CD4-positive, CD25-positive, alpha-beta regulatory T cell (primary cell): ENCODE measurements at regions not wholly inside any gene's neighbourhood (a gene's known extent, or its start where the extent isn't known, plus 50 kb on each side); places are given as distances from the start of the nearest gene placed in this dataset.
A peak's percentile ranks its signal among the peaks of the same experiment; 100 is the strongest.
"Not testable (repeated sequence)": the region's sequence is repeated elsewhere in the genome, so short reads cannot be mapped to it uniquely, and the experiment has no call there.

Experiments
- ATAC-seq, 2 donors: fragments of 150-1000 bp; cut with Tn5 transposase; one replicate each; pipeline ENCODE4 v1.10.0; 2021; ENCODE audit warnings: low read depth in 2 of 2, moderate number of reproducible peaks in 2 of 2, moderate library complexity in 1 of 2
- DNase-seq, 3 donors: peaks; one replicate each; pipeline versions ENCODE4 v3.0.0 to v3.0.0-alpha.2; 2012 to 2022; ENCODE audit warnings: mixed read lengths in 1 of 3
- H3K27ac ChIP-seq: one replicate; pipeline ENCODE4 v1.7.0; 2013; ENCODE audit warnings: mild to moderate bottlenecking, low read length; ENCODE audit not compliant: insufficient read depth, poor library complexity, severe bottlenecking
- H3K27me3 ChIP-seq: one replicate; pipeline ENCODE4 v1.7.0; 2013; ENCODE audit warnings: low read length; ENCODE audit not compliant: control insufficient read depth, insufficient read depth
- H3K36me3 ChIP-seq: one replicate; pipeline ENCODE4 v1.7.0; 2013; ENCODE audit warnings: mild to moderate bottlenecking, low read length, moderate library complexity; ENCODE audit not compliant: control insufficient read depth, insufficient read depth
- H3K4me1 ChIP-seq: 2 replicates; pipeline ENCODE4 v1.7.0; 2013; ENCODE audit warnings: mild to moderate bottlenecking, low read length; ENCODE audit not compliant: insufficient read depth, control insufficient read depth, poor library complexity, severe bottlenecking
- H3K4me3 ChIP-seq: one replicate; pipeline ENCODE4 v1.7.0; 2013; ENCODE audit warnings: low read depth, mild to moderate bottlenecking, low read length, moderate library complexity
- H3K9me3 ChIP-seq, 2 experiments: 1 replicate in 1 of 2; 2 replicates in 1 of 2; pipeline ENCODE4 v1.7.0; 2013; ENCODE audit warnings: low read length in 2 of 2, mild to moderate bottlenecking in 1 of 2, moderate library complexity in 1 of 2; ENCODE audit not compliant: control insufficient read depth in 2 of 2
- H3K27ac Mint-ChIP-seq, 3 donors: one replicate each; pipeline ENCODE4 v1.8.0; 2020 to 2022; ENCODE audit warnings: mild to moderate bottlenecking in 3 of 3, mixed read lengths in 3 of 3, moderate library complexity in 2 of 3
- H3K27me3 Mint-ChIP-seq: one replicate; pipeline ENCODE4 v1.8.0; 2022; ENCODE audit warnings: mild to moderate bottlenecking, mixed read lengths
- H3K36me3 Mint-ChIP-seq: one replicate; pipeline ENCODE4 v1.8.0; 2020; ENCODE audit warnings: mixed read lengths
- H3K4me1 Mint-ChIP-seq, 4 donors: one replicate each; pipeline ENCODE4 v1.8.0; 2020 to 2022; ENCODE audit warnings: mixed read lengths in 4 of 4, mild to moderate bottlenecking in 1 of 4
- H3K4me3 Mint-ChIP-seq, 4 donors: one replicate each; pipeline ENCODE4 v1.8.0; 2020 to 2022; ENCODE audit warnings: mild to moderate bottlenecking in 4 of 4, mixed read lengths in 4 of 4, moderate library complexity in 3 of 4
- H3K9me3 Mint-ChIP-seq, 7 donors: one replicate each; pipeline ENCODE4 v1.8.0; 2020 to 2022; ENCODE audit warnings: mixed read lengths in 7 of 7, mild to moderate bottlenecking in 3 of 7, moderate library complexity in 2 of 7

DNA sequence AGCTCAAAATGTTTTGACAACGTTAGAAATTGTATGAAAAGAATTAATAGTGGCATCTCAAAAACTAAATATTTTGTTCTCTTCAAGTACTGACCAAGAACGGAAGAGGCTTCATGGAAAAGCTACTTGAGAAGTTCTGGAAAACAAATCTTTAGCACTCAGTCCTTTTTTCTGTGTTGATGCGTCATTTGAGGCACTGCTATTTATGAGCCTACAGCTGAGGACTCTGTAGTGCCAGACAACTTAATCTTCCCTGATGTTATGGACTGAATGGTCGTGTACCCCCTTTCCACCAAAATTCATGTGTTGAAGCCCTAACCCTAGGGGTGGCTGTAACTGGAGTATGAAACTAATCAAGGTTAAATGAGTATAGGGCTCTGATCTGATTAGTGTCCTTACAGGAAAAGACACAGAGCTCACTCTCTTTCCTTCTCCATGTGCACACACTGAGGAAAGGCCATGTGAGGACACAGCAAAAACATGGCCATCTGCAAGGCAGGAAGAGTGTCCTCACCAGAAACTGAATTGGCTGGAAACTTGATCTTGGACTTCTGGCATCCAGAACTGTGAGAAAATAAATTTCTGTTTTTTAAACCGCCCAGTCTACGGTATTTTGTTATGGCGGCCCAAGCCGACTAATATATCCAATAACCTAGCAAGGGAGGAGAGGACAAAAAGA, 337.0 kb upstream of the CLEC14A start:
- ATAC-seq (no peak), DNase-seq (no peak)
- Mint-ChIP-seq H3K27me3 (no peaks in the 10 kb centered on the region), H3K4me3 (no peak overlapping the region), H3K36me3 (no peaks in the 10 kb centered on the region), H3K4me1 (no peaks in the 10 kb centered on the region), H3K9me3 (peaks cover 0 to 7% (median 3%) of the 10 kb centered on the region in 7 donors), H3K27ac (peak overlapping the region in 1 of 3 donors; percentile 35)
- no peaks in the 10 kb centered on the region for H3K36me3 ChIP-seq
- H3K9me3 ChIP-seq = no peaks in the 10 kb centered on the region
- H3K27ac ChIP-seq = no peak overlapping the region
- H3K4me1 ChIP-seq = no peaks in the 10 kb centered on the region
- H3K4me3 ChIP-seq = no peak overlapping the region
- no peaks in the 10 kb centered on the region for H3K27me3 ChIP-seq

DNA sequence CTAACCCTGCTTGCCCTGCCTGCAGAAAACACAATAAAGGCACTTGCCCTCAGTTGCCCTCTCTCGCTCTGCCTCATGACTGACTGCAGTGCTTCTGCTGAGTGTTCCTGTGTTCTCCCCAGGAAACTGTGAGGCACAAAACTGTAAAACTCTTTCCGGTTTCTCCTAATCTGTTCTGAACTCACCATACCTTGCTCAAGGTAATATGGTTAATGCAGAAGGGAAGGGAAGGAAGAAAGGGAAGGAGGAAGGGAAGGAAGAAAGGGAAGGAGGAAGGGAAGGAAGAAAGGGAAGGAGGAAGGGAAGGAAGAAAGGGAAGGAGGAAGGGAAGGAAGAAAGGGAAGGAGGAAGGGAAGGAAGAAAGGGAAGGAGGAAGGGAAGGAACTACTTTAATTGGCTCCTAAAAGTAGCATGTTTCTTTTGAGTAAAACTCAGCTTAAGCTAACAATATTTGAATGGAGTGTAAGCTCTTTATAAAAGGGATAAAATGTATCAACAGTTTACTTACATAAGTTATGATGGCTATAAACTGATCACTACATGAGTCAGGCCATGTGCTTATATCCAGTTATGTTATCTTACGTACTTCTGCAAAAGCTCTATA, 334.0 kb upstream of the CLEC14A start:
- no peaks in the 10 kb centered on the region for H3K27me3 Mint-ChIP-seq
- DNase-seq = no peak
- H3K4me1 ChIP-seq = no peaks in the 10 kb centered on the region
- H3K36me3 Mint-ChIP-seq = no peaks in the 10 kb centered on the region
- no peak for ATAC-seq
- no peak overlapping the region for H3K4me3 Mint-ChIP-seq
- no peaks in the 10 kb centered on the region for H3K27me3 ChIP-seq
- H3K9me3 Mint-ChIP-seq = peaks cover 0 to 7% (median 2%) of the 10 kb centered on the region in 7 donors
- H3K9me3 ChIP-seq = no peaks in the 10 kb centered on the region
- no peak overlapping the region for H3K27ac Mint-ChIP-seq
- H3K4me3 ChIP-seq = no peak overlapping the region
- H3K4me1 Mint-ChIP-seq = no peaks in the 10 kb centered on the region
- H3K36me3 ChIP-seq = no peaks in the 10 kb centered on the region
- H3K27ac ChIP-seq = no peak overlapping the region

DNA sequence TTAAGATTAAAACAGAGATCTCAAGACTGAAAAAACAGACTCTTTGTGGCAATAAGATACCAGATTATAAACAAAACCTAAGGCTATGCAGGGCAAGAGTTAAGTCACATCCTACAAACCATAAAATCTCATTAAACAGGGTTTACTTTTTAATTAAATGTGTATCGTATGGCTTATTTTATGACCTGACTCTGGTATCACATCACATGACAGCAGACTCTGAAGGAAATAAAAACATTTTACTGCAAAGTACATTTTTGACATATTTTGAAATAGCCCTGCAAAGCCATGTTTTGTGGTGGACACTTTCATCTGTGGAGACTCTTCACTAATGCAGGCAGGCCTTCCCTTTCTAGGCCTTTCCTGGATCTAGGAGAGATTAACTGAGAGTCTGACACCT, 327.6 kb upstream of the CLEC14A start:
- Histone ChIP-seq H3K4me3 (no peak overlapping the region), H3K27ac (no peak overlapping the region), H3K4me1 (no peaks in the 10 kb centered on the region), H3K9me3 (no peaks in the 10 kb centered on the region), H3K36me3 (no peaks in the 10 kb centered on the region), H3K27me3 (no peaks in the 10 kb centered on the region)
- Mint-ChIP-seq H3K27ac (no peak overlapping the region), H3K27me3 (no peaks in the 10 kb centered on the region), H3K4me3 (no peak overlapping the region), H3K4me1 (no peaks in the 10 kb centered on the region), H3K9me3 (peaks cover 0 to 9% (median 2%) of the 10 kb centered on the region in 7 donors), H3K36me3 (no peaks in the 10 kb centered on the region)
- ATAC-seq (no peak), DNase-seq (no peak)

DNA sequence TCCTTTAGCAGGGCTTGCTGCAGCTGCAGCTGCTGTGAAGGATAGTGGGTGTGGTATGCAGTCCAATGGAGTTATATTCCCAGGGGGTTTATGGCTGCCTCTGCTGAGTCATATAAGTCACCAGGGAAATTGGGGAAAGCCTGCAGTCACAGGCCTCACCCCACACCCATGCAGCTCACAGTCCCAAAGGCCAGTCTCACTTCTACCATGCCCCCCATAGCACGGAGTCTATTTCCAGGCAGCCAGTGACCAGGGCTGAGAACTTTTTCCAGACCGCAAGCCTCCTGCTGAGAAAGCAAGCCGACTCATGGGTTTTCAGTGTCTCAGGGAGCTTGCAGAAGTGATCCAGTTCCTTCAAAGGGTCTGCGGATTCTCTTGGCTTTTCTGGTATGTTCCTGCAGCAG, 322.4 kb upstream of the CLEC14A start:
- H3K27me3 ChIP-seq = no peaks in the 10 kb centered on the region
- no peak overlapping the region for H3K27ac ChIP-seq
- Mint-ChIP-seq H3K4me1 (no peaks in the 10 kb centered on the region), H3K27me3 (no peaks in the 10 kb centered on the region), H3K27ac (no peak overlapping the region), H3K36me3 (no peaks in the 10 kb centered on the region), H3K4me3 (no peak overlapping the region), H3K9me3 (peaks cover 0 to 10% (median 3%) of the 10 kb centered on the region in 7 donors)
- H3K4me1 ChIP-seq = no peaks in the 10 kb centered on the region
- no peaks in the 10 kb centered on the region for H3K9me3 ChIP-seq
- DNase-seq (no peak), ATAC-seq (no peak)
- H3K36me3 ChIP-seq = no peaks in the 10 kb centered on the region
- H3K4me3 ChIP-seq = no peak overlapping the region

DNA sequence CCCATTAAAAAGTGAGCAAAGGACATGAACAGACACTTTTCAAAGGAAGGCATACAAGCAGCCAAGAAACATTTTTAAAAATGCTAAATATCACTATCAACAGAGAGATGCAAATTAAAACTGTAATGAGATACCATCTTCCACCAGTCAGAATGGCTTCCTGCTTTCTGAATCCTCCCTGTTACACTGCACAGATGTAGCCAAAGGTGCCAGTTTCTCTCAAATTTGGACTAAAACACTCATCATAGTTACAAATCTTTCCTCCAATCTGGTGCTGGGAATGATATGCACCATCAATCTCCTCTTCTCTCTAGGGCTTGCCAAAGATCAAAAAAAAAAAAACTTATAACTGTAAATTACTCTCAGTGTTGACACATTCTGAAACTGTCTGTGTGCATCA, 311.8 kb upstream of the CLEC14A start:
- Histone ChIP-seq H3K36me3 (no peaks in the 10 kb centered on the region), H3K4me1 (no peaks in the 10 kb centered on the region), H3K27ac (no peak overlapping the region), H3K9me3 (no peaks in the 10 kb centered on the region), H3K4me3 (no peak overlapping the region), H3K27me3 (no peaks in the 10 kb centered on the region)
- no peaks in the 10 kb centered on the region for H3K36me3 Mint-ChIP-seq
- DNase-seq (no peak), ATAC-seq (no peak)
- no peaks in the 10 kb centered on the region for H3K4me1 Mint-ChIP-seq
- H3K4me3 Mint-ChIP-seq = no peak overlapping the region
- peaks cover 0 to 9% (median 2%) of the 10 kb centered on the region in 7 donors for H3K9me3 Mint-ChIP-seq
- H3K27ac Mint-ChIP-seq = no peak overlapping the region
- no peaks in the 10 kb centered on the region for H3K27me3 Mint-ChIP-seq

DNA sequence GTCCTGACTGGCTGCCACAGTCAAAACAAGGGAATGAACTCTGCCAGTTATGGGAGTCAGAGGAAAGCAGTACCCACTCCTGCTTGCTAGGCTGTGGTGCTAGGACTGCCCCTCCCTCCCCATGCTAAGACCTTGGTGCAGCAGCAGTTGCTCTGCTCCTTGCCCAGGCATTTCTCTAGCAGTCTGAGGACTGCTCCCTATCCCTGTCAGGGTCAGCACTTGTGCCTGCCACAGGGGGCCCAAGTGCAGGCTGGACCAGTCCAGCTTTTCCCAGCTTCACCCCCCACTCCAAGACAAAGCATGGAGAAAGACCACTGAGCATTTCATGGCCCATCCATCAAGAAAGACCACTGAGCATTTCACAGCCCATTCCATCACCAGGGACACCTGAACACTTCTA, 305.8 kb upstream of the CLEC14A start:
- Histone ChIP-seq H3K27ac (no peak overlapping the region), H3K36me3 (no peaks in the 10 kb centered on the region), H3K9me3 (no peaks in the 10 kb centered on the region), H3K4me3 (no peak overlapping the region), H3K4me1 (no peaks in the 10 kb centered on the region), H3K27me3 (no peaks in the 10 kb centered on the region)
- Mint-ChIP-seq H3K27me3 (no peaks in the 10 kb centered on the region), H3K36me3 (no peaks in the 10 kb centered on the region), H3K4me1 (no peaks in the 10 kb centered on the region), H3K27ac (no peak overlapping the region), H3K4me3 (no peak overlapping the region), H3K9me3 (peaks cover 0 to 14% (median 9%) of the 10 kb centered on the region in 7 donors)
- ATAC-seq (no peak), DNase-seq (no peak)

DNA sequence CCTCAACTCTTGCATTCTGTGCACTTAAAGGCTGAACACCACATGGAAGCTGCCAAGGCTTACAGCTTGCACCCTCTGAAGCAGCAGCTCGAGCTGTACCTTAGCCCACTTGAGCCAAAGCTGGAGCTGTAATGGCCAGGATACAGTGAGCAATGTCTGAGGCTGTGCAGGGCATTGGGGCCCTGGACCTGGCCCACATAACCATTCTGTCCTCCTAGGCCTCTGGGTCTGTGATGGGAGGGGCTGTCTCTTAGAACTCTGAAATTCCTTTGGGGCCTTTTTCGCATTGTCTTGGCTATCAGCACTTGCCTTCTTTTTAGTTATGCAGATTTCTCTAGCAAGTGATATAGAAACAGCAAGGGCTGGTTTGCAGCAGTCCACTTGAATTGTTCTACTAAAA, 303.8 kb upstream of the CLEC14A start:
- Histone ChIP-seq H3K27ac (no peak overlapping the region), H3K4me3 (no peak overlapping the region), H3K4me1 (no peaks in the 10 kb centered on the region), H3K9me3 (no peaks in the 10 kb centered on the region), H3K27me3 (no peaks in the 10 kb centered on the region), H3K36me3 (no peaks in the 10 kb centered on the region)
- Mint-ChIP-seq H3K27ac (no peak overlapping the region), H3K27me3 (no peaks in the 10 kb centered on the region), H3K4me3 (no peak overlapping the region), H3K36me3 (no peaks in the 10 kb centered on the region), H3K9me3 (peaks cover 0 to 15% (median 10%) of the 10 kb centered on the region in 7 donors), H3K4me1 (no peaks in the 10 kb centered on the region)
- DNase-seq (no peak), ATAC-seq (no peak)

DNA sequence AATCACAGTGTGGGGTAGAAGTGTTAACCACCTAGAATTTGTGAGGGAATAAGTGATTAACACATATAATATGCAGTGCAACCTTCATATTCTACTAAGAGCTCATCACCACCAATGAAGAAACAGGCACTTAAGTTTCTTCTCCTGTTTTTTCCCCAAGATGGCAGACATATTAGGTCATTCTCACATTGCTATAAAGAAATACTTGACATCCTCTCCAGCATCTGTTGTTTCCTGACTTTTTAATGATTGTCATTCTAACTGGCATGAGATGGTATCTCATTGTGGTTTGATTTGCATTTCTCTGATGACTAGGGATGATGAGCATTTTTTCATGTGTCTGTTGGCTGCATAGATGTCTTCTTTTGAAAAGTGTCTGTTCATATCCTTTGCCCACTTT, 301.5 kb upstream of the CLEC14A start:
- H3K27ac ChIP-seq, H3K27me3 ChIP-seq, H3K4me1 Mint-ChIP-seq, DNase-seq, H3K36me3 Mint-ChIP-seq, H3K4me3 Mint-ChIP-seq, H3K27ac Mint-ChIP-seq, H3K27me3 Mint-ChIP-seq, H3K36me3 ChIP-seq, ATAC-seq, H3K9me3 ChIP-seq, H3K4me3 ChIP-seq, H3K4me1 ChIP-seq: not testable (repeated sequence)
- H3K9me3 Mint-ChIP-seq = peaks cover 0 to 14% (median 10%) of the 10 kb centered on the region in 7 donors
